IMR-90 (cell line): ENCODE measurements at regions not wholly inside any gene's neighbourhood (a gene's known extent, or its start where the extent isn't known, plus 50 kb on each side); places are given as distances from the start of the nearest gene placed in this dataset.

Experiments
- ATAC-seq: fragments of 200-7000 bp; cut with Tn5 transposase; 2 replicates; pipeline ENCODE4 v1.9.1; 2020; ENCODE audit warnings: low read depth, mild to moderate bottlenecking, moderate library complexity
- BruUV-seq: library from RNA; stranded (reverse); fragments of 400-500 nt; replicated peaks from 2 replicates; lab custom pipeline; 2021; lab: Mats Ljungman, UMichigan
- CTCF ChIA-PET: fragments of 300-600 bp; formaldehyde crosslinking; extraction: SDS; loops from one replicate; lab custom pipeline; 2021; ENCODE audit warnings: antibody characterized with exemption; lab: Yijun Ruan, JAX
- POLR2A ChIA-PET: fragments of 300-600 bp; sonication (Branson Sonifier 250); formaldehyde crosslinking; loops from one replicate; lab custom pipeline; 2022; ENCODE audit warnings: antibody characterized with exemption; ENCODE audit not compliant: unreplicated experiment; lab: Charles Lee
- DNase-seq: peaks from one replicate; pipeline ENCODE4 v3.0.0; 2013
- H2AFZ ChIP-seq: replicated peaks from 2 replicates; pipeline ENCODE3; 2013; ENCODE audit warnings: low read length, mild to moderate bottlenecking; ENCODE audit not compliant: poor library complexity
- H2AK5ac ChIP-seq: 2 replicates; pipeline ENCODE4 v1.6.1; 2013; ENCODE audit warnings: low read depth, low read length, inconsistent platforms
- H2AK9ac ChIP-seq: replicated peaks from 2 replicates; pipeline ENCODE3; 2013; ENCODE audit warnings: mild to moderate bottlenecking, low read depth, low read length, moderate library complexity; ENCODE audit not compliant: poor library complexity
- H2BK120ac ChIP-seq: 2 replicates; pipeline ENCODE4 v1.6.1; 2013; ENCODE audit warnings: low read depth, low read length, inconsistent platforms
- H2BK15ac ChIP-seq: 3 replicates; pipeline ENCODE4 v1.6.1; 2013; ENCODE audit warnings: low read depth, low read length, inconsistent platforms
- H2BK20ac ChIP-seq: 2 replicates; pipeline ENCODE4 v1.6.1; 2013; ENCODE audit warnings: low read depth, mild to moderate bottlenecking, inconsistent platforms, low read length, moderate library complexity
- H2BK5ac ChIP-seq: 2 replicates; pipeline ENCODE4 v1.6.1; 2013; ENCODE audit warnings: mild to moderate bottlenecking, low read depth, low read length, inconsistent platforms; ENCODE audit not compliant: poor library complexity, severe bottlenecking
- H3K14ac ChIP-seq: replicated peaks from 2 replicates; pipeline ENCODE4 v1.6.1; 2013; ENCODE audit warnings: low read depth, low read length, inconsistent platforms
- H3K18ac ChIP-seq: 2 replicates; pipeline ENCODE4 v1.6.1; 2013; ENCODE audit warnings: low read depth, low read length, control low read depth
- H3K23ac ChIP-seq: 2 replicates; pipeline ENCODE4 v1.6.1; 2013; ENCODE audit warnings: low read depth, low read length, inconsistent platforms
- H3K27ac ChIP-seq: 2 replicates; pipeline ENCODE4 v1.5.1; 2013; ENCODE audit warnings: mild to moderate bottlenecking, control low read depth, low read length; ENCODE audit not compliant: insufficient read depth
- H3K27me3 ChIP-seq: 2 replicates; pipeline ENCODE4 v1.6.1; 2013; ENCODE audit warnings: low read length; ENCODE audit not compliant: control insufficient read depth, insufficient read depth
- H3K36me3 ChIP-seq: 2 replicates; pipeline ENCODE4 v1.6.1; 2013; ENCODE audit warnings: low read length, mixed read lengths; ENCODE audit not compliant: control insufficient read depth, insufficient read depth
- H3K4ac ChIP-seq: 2 replicates; pipeline ENCODE4 v1.6.1; 2013; ENCODE audit warnings: low read depth, low read length, inconsistent platforms
- H3K4me1 ChIP-seq: 2 replicates; pipeline ENCODE4 v1.6.1; 2013; ENCODE audit warnings: low read length, mixed read lengths; ENCODE audit not compliant: control insufficient read depth, insufficient read depth
- H3K4me2 ChIP-seq: 2 replicates; pipeline ENCODE4 v1.6.1; 2013; ENCODE audit warnings: low read depth, mild to moderate bottlenecking, control low read depth, low read length, moderate library complexity
- H3K4me3 ChIP-seq: 2 replicates; pipeline ENCODE4 v1.5.1; 2013; ENCODE audit warnings: low read depth, mild to moderate bottlenecking, control low read depth, low read length, moderate library complexity; ENCODE audit not compliant: insufficient read depth
- H3K56ac ChIP-seq: 2 replicates; pipeline ENCODE4 v1.6.1; 2013; ENCODE audit warnings: low read length, inconsistent platforms; ENCODE audit not compliant: insufficient read depth; ENCODE audit errors: extremely low read depth
- H3K79me1 ChIP-seq, 2 experiments: 2 replicates each; pipeline ENCODE4 v1.6.1; 2013; ENCODE audit warnings: low read length in 2 of 2, inconsistent platforms in 1 of 2, low read depth in 1 of 2
- H3K9ac ChIP-seq: 2 replicates; pipeline ENCODE4 v1.6.1; 2013; ENCODE audit warnings: low read depth, low read length, control low read depth
- H3K9me1 ChIP-seq: 2 replicates; pipeline ENCODE4 v1.6.1; 2013; ENCODE audit warnings: low read length, inconsistent platforms; ENCODE audit not compliant: insufficient read depth
- H3K9me3 ChIP-seq: 2 replicates; pipeline ENCODE4 v1.6.1; 2013; ENCODE audit warnings: low read length; ENCODE audit not compliant: control insufficient read depth, insufficient read depth
- H4K20me1 ChIP-seq: 2 replicates; pipeline ENCODE4 v1.6.1; 2013; ENCODE audit warnings: low read length, inconsistent platforms; ENCODE audit not compliant: insufficient read depth
- H4K5ac ChIP-seq: 2 replicates; pipeline ENCODE4 v1.6.1; 2013; ENCODE audit warnings: mild to moderate bottlenecking, low read depth, low read length, control low read depth
- H4K8ac ChIP-seq, 2 experiments: 2 replicates each; pipeline ENCODE4 v1.6.1; 2013; ENCODE audit warnings: low read depth in 2 of 2, low read length in 2 of 2, control low read depth in 1 of 2, inconsistent platforms in 1 of 2
- H4K91ac ChIP-seq: 2 replicates; pipeline ENCODE4 v1.6.1; 2013; ENCODE audit warnings: low read depth, low read length, inconsistent platforms; ENCODE audit not compliant: insufficient read depth
- BHLHE40 ChIP-seq: fragments of 150-350 bp; IDR thresholded peaks from 2 replicates; pipeline ENCODE4 v1.6.1; 2016; ENCODE audit warnings: mild to moderate bottlenecking, low read depth, low read length
- FOS ChIP-seq: fragments of 150-350 bp; IDR thresholded peaks from 2 replicates; pipeline ENCODE4 v1.6.1; 2016; ENCODE audit warnings: low read depth, low read length
- MAFK ChIP-seq: IDR thresholded peaks from 2 replicates; pipeline ENCODE4 v1.6.1; 2012; ENCODE audit warnings: low read depth, low read length, improper control_type of control experiment
- MAZ ChIP-seq: IDR thresholded peaks from 2 replicates; pipeline ENCODE4 v1.6.1; 2012; ENCODE audit warnings: low read depth, mild to moderate bottlenecking, low read length, improper control_type of control experiment, moderate library complexity, borderline replicate concordance
- MXI1 ChIP-seq: IDR thresholded peaks from 2 replicates; pipeline ENCODE4 v1.6.1; 2012; ENCODE audit warnings: low read depth, mild to moderate bottlenecking, low read length, moderate library complexity, borderline replicate concordance
- NFE2L2 ChIP-seq: fragments of 150-350 bp; IDR thresholded peaks from 2 replicates; pipeline ENCODE4 v1.6.1; 2016; ENCODE audit warnings: low read depth, mild to moderate bottlenecking, low read length
- POLR2A ChIP-seq: IDR thresholded peaks from 2 replicates; pipeline ENCODE4 v1.6.1; 2012; ENCODE audit warnings: mild to moderate bottlenecking, low read depth, low read length
- SMC3 ChIP-seq: fragments of 150-350 bp; IDR thresholded peaks from 2 replicates; pipeline ENCODE4 v1.6.1; 2016; ENCODE audit warnings: low read depth, mild to moderate bottlenecking, antibody characterized with exemption, low read length, moderate library complexity
- WGBS, 2 experiments: methylation state at CpG; one replicate each; pipeline versions ENCODE4 v1.1.5 to v1.1.7; 2013; ENCODE audit warnings: missing lambda C conversion rate in 2 of 2; ENCODE audit not compliant: insufficient read length in 1 of 2; ENCODE audit errors: extremely low coverage in 2 of 2; 5-methylcytosine and 5-hydroxymethylcytosine counted together
- dilution Hi-C: fragments of 300-500 bp; cut with HindIII; formaldehyde crosslinking; loops from one replicate; pipeline ENCODE4 v1.14.3; 2018; ENCODE audit warnings: low sequenced_read_pairs; ENCODE audit not compliant: unreplicated experiment
- in situ Hi-C: fragments of 300-500 bp; cut with MboI; formaldehyde crosslinking; loops from 3 replicates; pipeline ENCODE4 v1.14.3; 2019; ENCODE audit warnings: low sequenced_read_pairs, inconsistent platforms, mixed read lengths
- intact Hi-C: fragments of 100-400 bp; cut with micrococcal nuclease; formaldehyde crosslinking; loops from 2 replicates; pipeline ENCODE4 v1.10.0; 2022
- TF ChIP-seq, protein P1 (sequence below): fragments of 150-350 bp; IDR thresholded peaks from 2 replicates; pipeline ENCODE4 v1.6.1; 2016; ENCODE audit warnings: low read depth, mild to moderate bottlenecking, low read length, moderate library complexity, borderline replicate concordance

DNA sequence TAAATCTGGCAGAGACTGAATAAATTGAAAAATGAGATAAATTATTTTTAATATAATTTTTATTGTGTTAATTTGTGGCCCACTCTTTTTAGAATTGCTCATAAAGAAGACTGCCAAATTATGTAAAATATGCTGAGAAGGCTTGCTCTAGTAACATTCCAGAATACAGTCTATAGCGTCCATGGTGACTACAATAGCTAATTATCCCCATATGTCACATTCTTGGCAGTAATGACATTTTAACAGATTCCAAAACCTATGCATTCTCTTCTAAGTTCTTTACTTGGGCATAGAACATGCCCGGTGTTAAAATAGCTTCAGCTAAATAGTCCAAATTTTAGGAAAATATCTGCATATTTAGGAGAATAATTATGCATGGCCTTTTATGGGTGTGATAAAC is 697.0 kb upstream of the SEMA6A start:
- no peak for ATAC-seq
- in situ Hi-C loops, result no loop called here
- TF ChIP-seq MAFK (no peak), SMC3 (no peak), MAZ (no peak), MXI1 (no peak), FOS (no peak), BHLHE40 (no peak), NFE2L2 (no peak), POLR2A (no peak)
- TF ChIP-seq, protein P1, sequence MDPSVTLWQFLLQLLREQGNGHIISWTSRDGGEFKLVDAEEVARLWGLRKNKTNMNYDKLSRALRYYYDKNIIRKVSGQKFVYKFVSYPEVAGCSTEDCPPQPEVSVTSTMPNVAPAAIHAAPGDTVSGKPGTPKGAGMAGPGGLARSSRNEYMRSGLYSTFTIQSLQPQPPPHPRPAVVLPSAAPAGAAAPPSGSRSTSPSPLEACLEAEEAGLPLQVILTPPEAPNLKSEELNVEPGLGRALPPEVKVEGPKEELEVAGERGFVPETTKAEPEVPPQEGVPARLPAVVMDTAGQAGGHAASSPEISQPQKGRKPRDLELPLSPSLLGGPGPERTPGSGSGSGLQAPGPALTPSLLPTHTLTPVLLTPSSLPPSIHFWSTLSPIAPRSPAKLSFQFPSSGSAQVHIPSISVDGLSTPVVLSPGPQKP, result no peak
- no peak overlapping the region for H3K27ac ChIP-seq
- ChIA-PET POLR2A (no interaction called here), CTCF (no interaction called here)
- no peak overlapping the region for H3K56ac ChIP-seq
- H3K4ac ChIP-seq, result no peak overlapping the region
- no peak overlapping the region for H2BK20ac ChIP-seq
- no peaks in the 10 kb centered on the region for H3K9me1 ChIP-seq
- no peak overlapping the region for H2BK15ac ChIP-seq
- H3K4me1 ChIP-seq, result no peaks in the 10 kb centered on the region
- dilution Hi-C loops, result no loop called here
- H3K36me3 ChIP-seq, result no peaks in the 10 kb centered on the region
- no peaks in the 10 kb centered on the region for H3K27me3 ChIP-seq
- no TSS peak for BruUV-seq
- H3K4me2 ChIP-seq, result no peak overlapping the region
- H2AFZ ChIP-seq, result no peak overlapping the region
- no peak overlapping the region for H4K5ac ChIP-seq
- intact Hi-C loops, result no loop called here
- no peak overlapping the region for H3K4me3 ChIP-seq
- H2AK5ac ChIP-seq, result no peak overlapping the region
- no peak overlapping the region for H2BK5ac ChIP-seq
- H4K8ac ChIP-seq, result no peak overlapping the region
- H3K23ac ChIP-seq, result no peak overlapping the region
- H3K9ac ChIP-seq, result no peak overlapping the region
- no peak for DNase-seq
- H4K91ac ChIP-seq, result no peak overlapping the region
- H2BK120ac ChIP-seq, result no peak overlapping the region
- no peaks in the 10 kb centered on the region for H3K79me1 ChIP-seq
- WGBS, 2 experiments, result no CpG with 5 or more reads among the region's 2 CpGs
- H2AK9ac ChIP-seq, result no peak overlapping the region
- H3K9me3 ChIP-seq, result no peaks in the 10 kb centered on the region; the same call in 1 of the 2 replicates
- no peaks in the 10 kb centered on the region for H4K20me1 ChIP-seq
- no peak overlapping the region for H3K14ac ChIP-seq
- H3K18ac ChIP-seq, result no peak overlapping the region
